Sigmoid colon (tissue), 6 donors: ENCODE measurements at regions not wholly inside any gene's neighbourhood (a gene's known extent, or its start where the extent isn't known, plus 50 kb on each side); places are given as distances from the start of the nearest gene placed in this dataset.

Source experiments
- DNase-seq: peaks from one replicate; pipeline ENCODE4 v3.0.0-alpha.2; 2019
- H3K27ac ChIP-seq, 4 donors: fragments of 200-600 bp; sonication (generic); one replicate each; pipeline ENCODE4 v1.5.1; 2016 to 2019; ENCODE audit warnings: mild to moderate bottlenecking in 1 of 4
- H3K27me3 ChIP-seq, 3 donors: fragments of 200-600 bp; sonication (generic); one replicate each; pipeline ENCODE4 v1.5.1; 2019; ENCODE audit warnings: mild to moderate bottlenecking in 1 of 3
- H3K36me3 ChIP-seq, 4 donors: fragments of 200-600 bp; sonication (generic); one replicate each; pipeline ENCODE4 v1.5.1; 2016 to 2019
- H3K4me1 ChIP-seq, 4 donors: fragments of 200-600 bp; sonication (generic); one replicate each; pipeline ENCODE4 v1.5.1; 2017 to 2019
- H3K4me3 ChIP-seq, 4 donors: fragments of 200-600 bp; sonication (generic); one replicate each; pipeline ENCODE4 v1.5.1; 2017 to 2019; ENCODE audit warnings: mild to moderate bottlenecking in 2 of 4, moderate library complexity in 1 of 4
- H3K9me3 ChIP-seq, 4 donors: fragments of 200-600 bp in 3 of 4; sonication (generic) in 3 of 4; one replicate each; pipeline versions ENCODE4 v1.5.1 to v1.6.1; 2013 to 2019
- CTCF ChIP-seq, 4 experiments: fragments of 450-650 bp in 3 of 4; fragments of 200-600 bp in 1 of 4; IDR thresholded peaks; one replicate each; pipeline ENCODE4 v1.5.1; 2016 to 2019; ENCODE audit warnings: antibody characterized with exemption in 4 of 4, mild to moderate bottlenecking in 3 of 4, moderate library complexity in 2 of 4
- EP300 ChIP-seq, 4 donors: sonication (generic); formaldehyde crosslinking; IDR thresholded peaks; one replicate each; pipeline ENCODE4 v1.6.1; 2017; ENCODE audit warnings: antibody characterized with exemption in 4 of 4
- POLR2A ChIP-seq, 2 donors: fragments of 450-650 bp; IDR thresholded peaks; one replicate each; pipeline ENCODE4 v1.6.1; 2016; ENCODE audit warnings: antibody characterized with exemption in 2 of 2, mild to moderate bottlenecking in 2 of 2, moderate library complexity in 2 of 2
- POLR2AphosphoS5 ChIP-seq, 4 donors: sonication (generic); formaldehyde crosslinking; IDR thresholded peaks; one replicate each; pipeline ENCODE4 v1.6.1; 2017; ENCODE audit warnings: antibody characterized with exemption in 4 of 4
- WGBS, 2 donors: extraction: QIAGEN DNeasy Blood & Tissue Kit; methylation state at CpG; one replicate each; pipeline ENCODE4 v1.1.7; 2013; 5-methylcytosine and 5-hydroxymethylcytosine counted together
- intact Hi-C: fragments of 100-400 bp; cut with DNase I; formaldehyde crosslinking; loops from one replicate; pipeline ENCODE4 v1.15.1; 2023
- donor health status: healthy with polysubstance abuse.
- donor health status: healthy.

GRCh38 chr13:74000876-74001275 is 133.3 kb downstream of the KLF12 start:
- Histone ChIP-seq H3K9me3 (no peaks in the 10 kb centered on the region), H3K27me3 (no peaks in the 10 kb centered on the region), H3K27ac (no peak overlapping the region), H3K36me3 (no peaks in the 10 kb centered on the region), H3K4me3 (no peak overlapping the region), H3K4me1 (peaks cover 0 to 17% (median 3%) of the 10 kb centered on the region in 4 donors)
- 82 to 96% methylated on average over 1 of the region's 1 CpG for WGBS, 2 donors
- intact Hi-C loops: no loop called here
- no peak for DNase-seq
- no peak for TF ChIP-seq EP300 (IDR thresholded peaks at IDR 0.05)
- TF ChIP-seq POLR2A (IDR thresholded peaks at IDR 0.05): no peak
- no peak for TF ChIP-seq POLR2AphosphoS5 (IDR thresholded peaks at IDR 0.05)
- no peak for TF ChIP-seq CTCF (IDR thresholded peaks at IDR 0.05)

- no peaks in the 10 kb centered on the region for H3K9me3 ChIP-seq
- no peaks in the 10 kb centered on the region for H3K27me3 ChIP-seq
- H3K4me1 ChIP-seq: peaks cover 0 to 17% (median 3%) of the 10 kb centered on the region in 4 donors
- intact Hi-C loops: no loop called here
- no peaks in the 10 kb centered on the region for H3K36me3 ChIP-seq
- no peak overlapping the region for H3K27ac ChIP-seq
- TF ChIP-seq POLR2A (IDR thresholded peaks at IDR 0.05): no peak
- TF ChIP-seq EP300 (IDR thresholded peaks at IDR 0.05): no peak
- no peak for TF ChIP-seq POLR2AphosphoS5 (IDR thresholded peaks at IDR 0.05)
- no peak for TF ChIP-seq CTCF (IDR thresholded peaks at IDR 0.05)
- H3K4me3 ChIP-seq: no peak overlapping the region
- no peak for DNase-seq
- 77 to 89% methylated on average over 2 of the region's 2 CpGs for WGBS, 2 donors
Measured at GRCh38 chr13:73998631-73999030, 135.6 kb downstream of the KLF12 start.

GRCh38 chr13:73997964-73998363 is 136.2 kb downstream of the KLF12 start:
- Histone ChIP-seq H3K9me3 (no peaks in the 10 kb centered on the region), H3K36me3 (no peaks in the 10 kb centered on the region), H3K27me3 (no peaks in the 10 kb centered on the region), H3K27ac (no peak overlapping the region), H3K4me3 (no peak overlapping the region), H3K4me1 (peaks cover 0 to 17% (median 3%) of the 10 kb centered on the region in 4 donors)
- no peak for DNase-seq
- TF ChIP-seq CTCF (IDR thresholded peaks at IDR 0.05): no peak
- no peak for TF ChIP-seq POLR2AphosphoS5 (IDR thresholded peaks at IDR 0.05)
- TF ChIP-seq POLR2A (IDR thresholded peaks at IDR 0.05): no peak
- TF ChIP-seq EP300 (IDR thresholded peaks at IDR 0.05): no peak
- intact Hi-C loops: no loop called here

DNA sequence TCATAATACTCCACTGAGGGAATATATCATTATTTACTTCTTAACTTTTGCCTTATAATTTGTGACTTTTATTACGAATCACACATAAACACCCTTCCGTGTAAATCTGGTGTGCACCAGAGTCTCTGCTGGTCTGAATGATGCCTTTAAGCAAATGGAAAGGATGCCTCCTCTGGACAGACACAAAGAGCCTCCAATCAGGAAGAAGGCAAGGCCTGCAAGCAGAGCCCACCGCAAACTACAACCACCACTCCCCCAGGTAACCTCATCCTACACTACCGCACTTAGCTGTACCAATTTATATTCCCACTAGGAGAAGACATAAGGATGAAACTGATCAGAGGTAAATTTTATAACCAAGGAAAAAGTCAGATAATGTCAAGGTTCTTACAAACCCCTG is 137.6 kb downstream of the KLF12 start:
- whole genome bisulfite sequencing, 2 donors: 97 to 98% methylated on average over 4 of the region's 4 CpGs
- DNase-seq: no peak
- intact Hi-C loops: no loop called here
- Histone ChIP-seq H3K27me3 (no peaks in the 10 kb centered on the region), H3K9me3 (no peaks in the 10 kb centered on the region), H3K27ac (no peak overlapping the region), H3K4me3 (no peak overlapping the region), H3K36me3 (no peaks in the 10 kb centered on the region), H3K4me1 (peaks cover 0 to 17% (median 3%) of the 10 kb centered on the region in 4 donors)
- TF ChIP-seq POLR2AphosphoS5 (IDR thresholded peaks at IDR 0.05) (no peak), POLR2A (IDR thresholded peaks at IDR 0.05) (no peak), EP300 (IDR thresholded peaks at IDR 0.05) (no peak), CTCF (IDR thresholded peaks at IDR 0.05) (no peak)

DNA sequence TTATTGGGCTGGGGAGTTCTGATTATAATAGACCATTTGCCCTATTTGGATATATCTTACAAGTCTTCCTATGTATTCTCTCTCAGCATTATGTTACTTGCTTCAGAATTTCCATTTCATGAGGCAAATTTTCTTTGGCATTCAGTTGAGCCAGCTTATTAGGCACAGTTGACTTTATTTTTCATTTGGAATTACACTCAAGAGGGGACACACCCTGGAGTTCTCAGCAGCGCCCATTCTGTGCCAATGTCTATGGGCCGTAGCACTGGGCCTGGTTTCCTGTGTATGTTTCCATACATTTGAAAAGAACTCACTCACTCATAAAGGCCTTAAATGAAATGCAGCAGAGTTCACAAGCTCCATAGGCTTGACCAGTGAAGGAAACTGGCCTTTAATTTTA is 138.5 kb downstream of the KLF12 start:
- 90 to 96% methylated on average over 2 of the region's 2 CpGs for WGBS, 2 donors
- H3K4me1 ChIP-seq: peaks cover 0 to 17% (median 3%) of the 10 kb centered on the region in 4 donors
- no peak for DNase-seq
- H3K27me3 ChIP-seq: no peaks in the 10 kb centered on the region
- no peaks in the 10 kb centered on the region for H3K9me3 ChIP-seq
- no peak for TF ChIP-seq POLR2AphosphoS5 (IDR thresholded peaks at IDR 0.05)
- no peak for TF ChIP-seq EP300 (IDR thresholded peaks at IDR 0.05)
- no peak for TF ChIP-seq CTCF (IDR thresholded peaks at IDR 0.05)
- TF ChIP-seq POLR2A (IDR thresholded peaks at IDR 0.05): no peak
- H3K4me3 ChIP-seq: no peak overlapping the region
- intact Hi-C loops: no loop called here
- H3K36me3 ChIP-seq: no peaks in the 10 kb centered on the region
- H3K27ac ChIP-seq: no peak overlapping the region
